GF-D8 (cell line): ENCODE measurements at regions not wholly inside any gene's neighbourhood (a gene's known extent, or its start where the extent isn't known, plus 50 kb on each side); places are given as distances from the start of the nearest gene placed in this dataset.

Experiments used
- DNase-seq: peaks from one replicate; lab custom pipeline; 2025; lab: John Stamatoyannopoulos, UW

- DNase-seq: no peak
Observed at GRCh38 chr22:47814474-47814873, 1052.0 kb downstream of the TBC1D22A start.

GRCh38 chr22:47813661-47814060, 1051.2 kb downstream of the TBC1D22A start:
- no peak for DNase-seq

GRCh38 chr22:47811971-47812370, 1049.5 kb downstream of the TBC1D22A start:
- no peak for DNase-seq

GRCh38 chr22:47810505-47811500, 1048.4 kb downstream of the TBC1D22A start:
- DNase-seq: no peak

- no peak for DNase-seq
Observed at GRCh38 chr22:47808886-47809620, 1046.6 kb downstream of the TBC1D22A start.

- DNase-seq: no peak
Observed at GRCh38 chr22:47808236-47808635, 1045.8 kb downstream of the TBC1D22A start.

GRCh38 chr22:47807506-47807905, 1045.1 kb downstream of the TBC1D22A start:
- DNase-seq: no peak

GRCh38 chr22:47806894-47807293, 1044.4 kb downstream of the TBC1D22A start:
- DNase-seq: no peak

GRCh38 chr22:47805394-47805935, 1043.0 kb downstream of the TBC1D22A start:
- no peak for DNase-seq

GRCh38 chr22:47804281-47804680, 1041.8 kb downstream of the TBC1D22A start:
- no peak for DNase-seq

GRCh38 chr22:47802421-47802820, 1040.0 kb downstream of the TBC1D22A start:
- DNase-seq: no peak

GRCh38 chr22:47801541-47802245, 1039.2 kb downstream of the TBC1D22A start:
- DNase-seq: no peak

- no peak for DNase-seq
Observed at GRCh38 chr22:47798229-47798628, 1035.8 kb downstream of the TBC1D22A start.

- no peak for DNase-seq
Observed at GRCh38 chr22:47797342-47797945, 1035.0 kb downstream of the TBC1D22A start.

- no peak for DNase-seq
Observed at GRCh38 chr22:47796128-47796908, 1033.9 kb downstream of the TBC1D22A start.

- no peak for DNase-seq
Observed at GRCh38 chr22:47795477-47796127, 1033.2 kb downstream of the TBC1D22A start.

GRCh38 chr22:47794851-47795250, 1032.4 kb downstream of the TBC1D22A start:
- no peak for DNase-seq

GRCh38 chr22:47793304-47794101, 1031.1 kb downstream of the TBC1D22A start:
- DNase-seq: no peak

GRCh38 chr22:47789171-47789570, 1026.7 kb downstream of the TBC1D22A start:
- DNase-seq: no peak
